Immature natural killer cell (primary cell): ENCODE measurements at regions not wholly inside any gene's neighbourhood (a gene's known extent, or its start where the extent isn't known, plus 50 kb on each side); places are given as distances from the start of the nearest gene placed in this dataset.

Source experiments
- DNase-seq, 3 donors: peaks; one replicate each; pipeline ENCODE4 v3.0.0; 2022; ENCODE audit warnings: mixed read lengths in 1 of 3
- H3K27ac Mint-ChIP-seq, 6 donors: one replicate each; pipeline ENCODE4 v1.8.0; 2020; ENCODE audit warnings: mixed read lengths in 6 of 6, mild to moderate bottlenecking in 5 of 6, inconsistent platforms in 4 of 6, moderate library complexity in 3 of 6
- H3K27me3 Mint-ChIP-seq, 3 donors: one replicate each; pipeline ENCODE4 v1.8.0; 2020 to 2021; ENCODE audit warnings: low read depth in 3 of 3, mild to moderate bottlenecking in 3 of 3, mixed read lengths in 3 of 3, moderate library complexity in 3 of 3, inconsistent platforms in 1 of 3
- H3K36me3 Mint-ChIP-seq, 3 donors: one replicate each; pipeline ENCODE4 v1.8.0; 2020; ENCODE audit warnings: mixed read lengths in 3 of 3, inconsistent platforms in 2 of 3, mild to moderate bottlenecking in 2 of 3
- H3K4me1 Mint-ChIP-seq, 2 donors: one replicate each; pipeline ENCODE4 v1.8.0; 2020; ENCODE audit warnings: inconsistent platforms in 2 of 2, mild to moderate bottlenecking in 2 of 2, mixed read lengths in 2 of 2, moderate library complexity in 1 of 2
- H3K4me3 Mint-ChIP-seq, 5 donors: one replicate each; pipeline ENCODE4 v1.8.0; 2020; ENCODE audit warnings: mild to moderate bottlenecking in 5 of 5, mixed read lengths in 5 of 5, inconsistent platforms in 3 of 5, moderate library complexity in 3 of 5
- H3K9me3 Mint-ChIP-seq, 6 donors: one replicate each; pipeline ENCODE4 v1.8.0; 2020; ENCODE audit warnings: mild to moderate bottlenecking in 6 of 6, mixed read lengths in 6 of 6, inconsistent platforms in 4 of 6, moderate library complexity in 3 of 6

GRCh38 chr2:13711154-13711553, 921.4 kb upstream of the LRATD1 start:
- DNase-seq = no peak
- Mint-ChIP-seq H3K4me3 (no peak overlapping the region), H3K9me3 (peaks cover 6 to 40% (median 13%) of the 10 kb centered on the region in 6 donors), H3K4me1 (no peaks in the 10 kb centered on the region), H3K27me3 (peaks cover 0 to 1% (median 0%) of the 10 kb centered on the region in 3 donors), H3K36me3 (no peaks in the 10 kb centered on the region), H3K27ac (no peak overlapping the region)

GRCh38 chr2:13714466-13714865, 918.1 kb upstream of the LRATD1 start:
- H3K36me3 Mint-ChIP-seq = no peaks in the 10 kb centered on the region
- H3K4me3 Mint-ChIP-seq = no peak overlapping the region
- DNase-seq = no peak
- H3K4me1 Mint-ChIP-seq = no peaks in the 10 kb centered on the region
- no peak overlapping the region for H3K27ac Mint-ChIP-seq
- H3K27me3 Mint-ChIP-seq = peaks cover 0 to 1% (median 0%) of the 10 kb centered on the region in 3 donors
- peaks cover 5 to 30% (median 10%) of the 10 kb centered on the region in 6 donors for H3K9me3 Mint-ChIP-seq

GRCh38 chr2:13725945-13726344, 906.6 kb upstream of the LRATD1 start:
- no peak overlapping the region for H3K4me3 Mint-ChIP-seq
- no peak for DNase-seq
- H3K27ac Mint-ChIP-seq = no peak overlapping the region
- H3K4me1 Mint-ChIP-seq = no peaks in the 10 kb centered on the region
- H3K36me3 Mint-ChIP-seq = no peaks in the 10 kb centered on the region
- H3K9me3 Mint-ChIP-seq = peaks cover 8 to 56% (median 28%) of the 10 kb centered on the region in 6 donors
- H3K27me3 Mint-ChIP-seq = peaks cover 0 to 2% (median 0%) of the 10 kb centered on the region in 3 donors

GRCh38 chr2:13745330-13745729, 887.2 kb upstream of the LRATD1 start:
- peaks cover 0 to under 1% (median 0%) of the 10 kb centered on the region in 3 donors for H3K36me3 Mint-ChIP-seq
- H3K27me3 Mint-ChIP-seq = no peaks in the 10 kb centered on the region
- no peak for DNase-seq
- H3K27ac Mint-ChIP-seq = no peak overlapping the region
- H3K9me3 Mint-ChIP-seq = peaks cover 18 to 67% (median 45%) of the 10 kb centered on the region in 6 donors
- H3K4me1 Mint-ChIP-seq = no peaks in the 10 kb centered on the region
- H3K4me3 Mint-ChIP-seq = no peak overlapping the region

- H3K4me1 Mint-ChIP-seq = no peaks in the 10 kb centered on the region
- no peak overlapping the region for H3K4me3 Mint-ChIP-seq
- H3K36me3 Mint-ChIP-seq = no peaks in the 10 kb centered on the region
- H3K27me3 Mint-ChIP-seq = no peaks in the 10 kb centered on the region
- peaks cover 7 to 44% (median 23%) of the 10 kb centered on the region in 6 donors for H3K9me3 Mint-ChIP-seq
- no peak for DNase-seq
- H3K27ac Mint-ChIP-seq = no peak overlapping the region
These were observed 880.6 kb upstream of the LRATD1 start for GRCh38 chr2:13751955-13752354.

GRCh38 chr2:13758412-13758811, 874.1 kb upstream of the LRATD1 start:
- no peak overlapping the region for H3K27ac Mint-ChIP-seq
- DNase-seq = no peak
- no peaks in the 10 kb centered on the region for H3K4me1 Mint-ChIP-seq
- H3K4me3 Mint-ChIP-seq = no peak overlapping the region
- no peaks in the 10 kb centered on the region for H3K27me3 Mint-ChIP-seq
- no peaks in the 10 kb centered on the region for H3K36me3 Mint-ChIP-seq
- peaks cover 4 to 32% (median 25%) of the 10 kb centered on the region in 6 donors for H3K9me3 Mint-ChIP-seq

GRCh38 chr2:13768274-13768673, 864.2 kb upstream of the LRATD1 start:
- Mint-ChIP-seq H3K27ac (no peak overlapping the region), H3K27me3 (no peaks in the 10 kb centered on the region), H3K36me3 (peaks cover 0 to 2% (median 0%) of the 10 kb centered on the region in 3 donors), H3K4me1 (no peaks in the 10 kb centered on the region), H3K4me3 (no peak overlapping the region), H3K9me3 (peaks cover 6 to 41% (median 17%) of the 10 kb centered on the region in 6 donors)
- DNase-seq = no peak

- Mint-ChIP-seq H3K36me3 (peaks cover 0 to 6% (median 0%) of the 10 kb centered on the region in 3 donors), H3K4me3 (no peak overlapping the region)
These were observed 862.2 kb upstream of the LRATD1 start for GRCh38 chr2:13770279-13770678.

GRCh38 chr2:13779996-13780395, 852.5 kb upstream of the LRATD1 start:
- Mint-ChIP-seq H3K36me3 (no peaks in the 10 kb centered on the region), H3K27me3 (no peaks in the 10 kb centered on the region), H3K4me1 (no peaks in the 10 kb centered on the region), H3K27ac (no peak overlapping the region), H3K4me3 (no peak overlapping the region), H3K9me3 (peaks cover 2 to 52% (median 31%) of the 10 kb centered on the region in 6 donors)
- no peak for DNase-seq

More at GRCh38 chr2:13770279-13770678, 862.2 kb upstream of the LRATD1 start:
- H3K27ac Mint-ChIP-seq = no peak overlapping the region
- H3K27me3 Mint-ChIP-seq = no peaks in the 10 kb centered on the region
- no peaks in the 10 kb centered on the region for H3K4me1 Mint-ChIP-seq
- H3K9me3 Mint-ChIP-seq = peaks cover 5 to 46% (median 19%) of the 10 kb centered on the region in 6 donors
- DNase-seq = no peak

GRCh38 chr2:13791019-13791547, 841.4 kb upstream of the LRATD1 start:
- no peak for DNase-seq
- Mint-ChIP-seq H3K9me3 (peaks cover 3 to 52% (median 12%) of the 10 kb centered on the region in 6 donors), H3K27me3 (peaks cover 0 to 2% (median 0%) of the 10 kb centered on the region in 3 donors), H3K27ac (no peak overlapping the region), H3K4me1 (no peaks in the 10 kb centered on the region), H3K4me3 (no peak overlapping the region), H3K36me3 (no peaks in the 10 kb centered on the region)

GRCh38 chr2:13806539-13806938, 826.0 kb upstream of the LRATD1 start:
- Mint-ChIP-seq H3K27ac (no peak overlapping the region), H3K36me3 (no peaks in the 10 kb centered on the region), H3K27me3 (peaks cover 0 to 2% (median 0%) of the 10 kb centered on the region in 3 donors), H3K9me3 (peaks cover 0 to 44% (median 23%) of the 10 kb centered on the region in 6 donors), H3K4me1 (no peaks in the 10 kb centered on the region), H3K4me3 (no peak overlapping the region)
- DNase-seq = no peak

GRCh38 chr2:13813236-13813635, 819.3 kb upstream of the LRATD1 start:
- H3K27ac Mint-ChIP-seq = no peak overlapping the region
- no peak overlapping the region for H3K4me3 Mint-ChIP-seq
- peaks cover 0 to 2% (median 0%) of the 10 kb centered on the region in 3 donors for H3K27me3 Mint-ChIP-seq
- no peaks in the 10 kb centered on the region for H3K4me1 Mint-ChIP-seq
- peaks cover 4 to 14% (median 9%) of the 10 kb centered on the region in 6 donors for H3K9me3 Mint-ChIP-seq
- no peak for DNase-seq
- H3K36me3 Mint-ChIP-seq = no peaks in the 10 kb centered on the region

- Mint-ChIP-seq H3K4me3 (no peak overlapping the region), H3K36me3 (no peaks in the 10 kb centered on the region), H3K9me3 (peaks cover 0 to 11% (median 4%) of the 10 kb centered on the region in 6 donors), H3K27ac (no peak overlapping the region), H3K4me1 (no peaks in the 10 kb centered on the region), H3K27me3 (peaks cover 0 to 2% (median 0%) of the 10 kb centered on the region in 3 donors)
- DNase-seq = no peak
These were observed 814.5 kb upstream of the LRATD1 start for GRCh38 chr2:13818002-13818401.

- Mint-ChIP-seq H3K36me3 (no peaks in the 10 kb centered on the region), H3K27ac (no peak overlapping the region), H3K4me1 (no peaks in the 10 kb centered on the region), H3K9me3 (peaks cover 0 to 10% (median 5%) of the 10 kb centered on the region in 6 donors), H3K4me3 (no peak overlapping the region), H3K27me3 (peaks cover 0 to 2% (median 0%) of the 10 kb centered on the region in 3 donors)
- DNase-seq = no peak
These were observed 812.6 kb upstream of the LRATD1 start for GRCh38 chr2:13819896-13820295.
